Neuron (in vitro differentiated cells): ENCODE measurements at regions not wholly inside any gene's neighbourhood (a gene's known extent, or its start where the extent isn't known, plus 50 kb on each side); places are given as distances from the start of the nearest gene placed in this dataset.

Experiments
- H2AFZ ChIP-seq: one replicate; pipeline ENCODE4 v1.6.1; 2013; ENCODE audit warnings: low read depth, mild to moderate bottlenecking, inconsistent platforms, low read length, moderate library complexity
- H3K27me3 ChIP-seq: one replicate; pipeline ENCODE4 v1.6.1; 2013; ENCODE audit warnings: low read length; ENCODE audit not compliant: insufficient read depth
- H3K36me3 ChIP-seq: one replicate; pipeline ENCODE4 v1.6.1; 2013; ENCODE audit warnings: low read length; ENCODE audit not compliant: insufficient read depth
- H3K4me1 ChIP-seq: one replicate; pipeline ENCODE4 v1.6.1; 2013; ENCODE audit warnings: low read length; ENCODE audit not compliant: insufficient read depth
- H3K4me3 ChIP-seq: 2 replicates; pipeline ENCODE4 v1.5.1; 2013; ENCODE audit warnings: mild to moderate bottlenecking, low read length, moderate library complexity
- H3K9me3 ChIP-seq: one replicate; pipeline ENCODE4 v1.6.1; 2013; ENCODE audit warnings: low read length

DNA sequence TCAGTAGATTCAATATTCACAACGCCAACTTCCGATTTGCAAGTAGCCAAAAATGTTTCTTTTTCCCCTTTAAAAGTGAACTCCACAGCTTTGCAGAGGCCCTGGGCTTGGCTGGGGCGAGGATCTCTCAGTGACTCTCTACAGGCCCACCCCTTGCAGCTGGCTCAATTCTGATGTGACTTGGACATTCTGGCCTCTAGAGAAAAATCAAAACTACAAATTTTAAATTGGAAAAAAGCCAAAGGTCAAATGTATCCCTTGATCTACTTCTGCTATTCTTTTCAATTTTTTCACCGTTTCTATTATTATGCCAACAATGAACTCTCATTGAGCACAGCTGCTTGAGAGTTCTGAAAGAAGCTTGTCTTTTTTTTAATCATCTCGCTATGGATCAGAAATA lies 245.9 kb upstream of the HS3ST5 start:
- Histone ChIP-seq H3K9me3 (no peaks in the 10 kb centered on the region), H2AFZ (no peak overlapping the region), H3K4me1 (no peaks in the 10 kb centered on the region), H3K4me3 (no peak overlapping the region), H3K36me3 (no peaks in the 10 kb centered on the region), H3K27me3 (no peaks in the 10 kb centered on the region)

DNA sequence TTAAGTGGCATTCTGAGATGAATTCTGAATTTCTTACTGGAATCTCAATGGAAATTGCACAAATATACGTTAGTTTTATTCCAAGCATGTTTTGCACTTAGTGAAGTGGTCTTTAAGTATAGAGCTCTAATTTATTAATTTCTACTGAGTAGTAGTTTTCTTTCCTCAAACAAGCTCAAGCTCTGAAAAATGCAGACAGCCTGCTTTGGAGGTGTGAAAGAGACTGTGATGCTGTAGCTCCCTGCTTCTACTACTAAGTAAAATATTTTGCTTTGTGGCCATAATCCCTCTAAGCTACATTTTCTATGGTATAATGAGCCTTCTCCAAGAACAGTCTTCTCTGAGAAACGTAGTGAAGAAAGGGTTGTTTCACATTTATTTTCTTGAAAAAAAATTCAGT lies 243.5 kb upstream of the HS3ST5 start:
- Histone ChIP-seq H2AFZ (no peak overlapping the region), H3K4me1 (no peaks in the 10 kb centered on the region), H3K36me3 (no peaks in the 10 kb centered on the region), H3K9me3 (no peaks in the 10 kb centered on the region), H3K4me3 (no peak overlapping the region), H3K27me3 (no peaks in the 10 kb centered on the region)

GRCh38 chr6:114581293-114581692 lies 238.5 kb upstream of the HS3ST5 start:
- no peaks in the 10 kb centered on the region for H3K9me3 ChIP-seq
- H3K4me1 ChIP-seq, result no peaks in the 10 kb centered on the region
- H3K27me3 ChIP-seq, result no peaks in the 10 kb centered on the region
- no peak overlapping the region for H2AFZ ChIP-seq
- no peak overlapping the region for H3K4me3 ChIP-seq
- H3K36me3 ChIP-seq, result no peaks in the 10 kb centered on the region

GRCh38 chr6:114580882-114581281 lies 238.1 kb upstream of the HS3ST5 start:
- Histone ChIP-seq H3K4me3 (no peak overlapping the region), H3K4me1 (no peaks in the 10 kb centered on the region), H3K36me3 (no peaks in the 10 kb centered on the region), H3K9me3 (no peaks in the 10 kb centered on the region), H2AFZ (no peak overlapping the region), H3K27me3 (no peaks in the 10 kb centered on the region)

GRCh38 chr6:114579486-114579885 lies 236.7 kb upstream of the HS3ST5 start:
- H2AFZ ChIP-seq, result no peak overlapping the region
- no peaks in the 10 kb centered on the region for H3K36me3 ChIP-seq
- H3K4me1 ChIP-seq, result no peaks in the 10 kb centered on the region
- no peaks in the 10 kb centered on the region for H3K9me3 ChIP-seq
- no peak overlapping the region for H3K4me3 ChIP-seq
- H3K27me3 ChIP-seq, result no peaks in the 10 kb centered on the region

DNA sequence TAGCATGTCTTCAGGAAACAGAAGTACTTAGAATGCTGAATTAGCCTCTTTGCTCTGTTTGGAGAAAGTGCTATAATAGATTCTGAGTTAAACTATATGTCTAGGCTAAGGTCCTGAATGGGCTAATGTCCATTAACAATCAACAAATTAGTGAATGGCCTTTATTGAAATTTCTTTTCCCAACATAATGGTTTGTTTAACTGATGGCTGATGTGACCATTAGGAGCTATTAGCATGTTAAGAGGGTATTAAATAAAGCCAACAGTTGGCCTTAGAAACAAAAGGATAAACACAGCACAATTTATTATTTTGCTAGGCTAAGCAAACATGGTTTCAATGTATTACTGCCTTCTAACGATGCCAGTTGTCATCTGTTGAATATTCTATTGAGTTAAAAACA lies 234.3 kb upstream of the HS3ST5 start:
- no peak overlapping the region for H2AFZ ChIP-seq
- H3K36me3 ChIP-seq, result no peaks in the 10 kb centered on the region
- no peaks in the 10 kb centered on the region for H3K27me3 ChIP-seq
- H3K9me3 ChIP-seq, result no peaks in the 10 kb centered on the region
- H3K4me1 ChIP-seq, result no peaks in the 10 kb centered on the region
- H3K4me3 ChIP-seq, result no peak overlapping the region

- Histone ChIP-seq H3K36me3 (no peaks in the 10 kb centered on the region), H3K4me1 (no peaks in the 10 kb centered on the region), H3K9me3 (no peaks in the 10 kb centered on the region), H3K4me3 (no peak overlapping the region), H3K27me3 (no peaks in the 10 kb centered on the region), H2AFZ (no peak overlapping the region)
These were observed 233.5 kb upstream of the HS3ST5 start for GRCh38 chr6:114576330-114576729.

GRCh38 chr6:114569669-114570068 lies 226.8 kb upstream of the HS3ST5 start:
- no peaks in the 10 kb centered on the region for H3K36me3 ChIP-seq
- H2AFZ ChIP-seq, result no peak overlapping the region

GRCh38 chr6:114564302-114564933 lies 221.6 kb upstream of the HS3ST5 start:
- Histone ChIP-seq H2AFZ (no peak overlapping the region), H3K36me3 (no peaks in the 10 kb centered on the region), H3K4me3 (no peak overlapping the region), H3K9me3 (no peaks in the 10 kb centered on the region), H3K27me3 (no peaks in the 10 kb centered on the region), H3K4me1 (no peaks in the 10 kb centered on the region)

More at GRCh38 chr6:114569669-114570068, 226.8 kb upstream of the HS3ST5 start:
- Histone ChIP-seq H3K4me3 (no peak overlapping the region), H3K9me3 (no peaks in the 10 kb centered on the region), H3K27me3 (no peaks in the 10 kb centered on the region), H3K4me1 (no peaks in the 10 kb centered on the region)

- Histone ChIP-seq H3K9me3 (no peaks in the 10 kb centered on the region), H2AFZ (no peak overlapping the region), H3K27me3 (no peaks in the 10 kb centered on the region), H3K36me3 (no peaks in the 10 kb centered on the region), H3K4me3 (no peak overlapping the region), H3K4me1 (no peaks in the 10 kb centered on the region)
These were observed 216.6 kb upstream of the HS3ST5 start for GRCh38 chr6:114559419-114559818.

- Histone ChIP-seq H3K36me3 (no peaks in the 10 kb centered on the region), H3K4me3 (no peak overlapping the region), H3K27me3 (no peaks in the 10 kb centered on the region), H2AFZ (no peak overlapping the region), H3K9me3 (no peaks in the 10 kb centered on the region), H3K4me1 (no peaks in the 10 kb centered on the region)
These were observed 215.3 kb upstream of the HS3ST5 start for GRCh38 chr6:114558153-114558552.

GRCh38 chr6:114556846-114557488 lies 214.1 kb upstream of the HS3ST5 start:
- no peaks in the 10 kb centered on the region for H3K4me1 ChIP-seq
- no peaks in the 10 kb centered on the region for H3K9me3 ChIP-seq
- no peak overlapping the region for H2AFZ ChIP-seq
- H3K4me3 ChIP-seq, result no peak overlapping the region
- no peaks in the 10 kb centered on the region for H3K36me3 ChIP-seq
- H3K27me3 ChIP-seq, result no peaks in the 10 kb centered on the region

DNA sequence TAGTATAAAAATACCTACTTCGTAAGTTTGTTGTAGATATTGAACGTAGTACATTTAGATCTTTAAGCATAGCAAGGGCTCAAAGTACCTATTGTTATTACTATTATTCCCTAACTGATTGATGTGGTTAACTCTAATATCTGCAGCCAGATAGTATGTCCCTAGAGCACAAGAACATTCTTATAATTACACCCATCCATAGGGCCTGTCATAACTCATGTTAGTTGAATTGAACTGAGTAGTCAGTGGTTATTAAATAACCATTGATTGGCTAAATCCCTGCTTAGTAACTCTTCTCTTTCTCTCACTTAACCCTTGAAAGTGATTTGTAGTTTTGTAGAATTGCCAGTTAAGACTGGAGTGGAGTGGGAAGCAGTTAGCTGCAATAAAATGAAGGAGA lies 207.5 kb upstream of the HS3ST5 start:
- Histone ChIP-seq H2AFZ (no peak overlapping the region), H3K9me3 (no peaks in the 10 kb centered on the region), H3K4me3 (no peak overlapping the region), H3K27me3 (no peaks in the 10 kb centered on the region), H3K36me3 (no peaks in the 10 kb centered on the region), H3K4me1 (no peaks in the 10 kb centered on the region)

GRCh38 chr6:114543696-114544095 lies 200.9 kb upstream of the HS3ST5 start:
- no peak overlapping the region for H3K4me3 ChIP-seq
- H3K36me3 ChIP-seq, result no peaks in the 10 kb centered on the region
- no peaks in the 10 kb centered on the region for H3K9me3 ChIP-seq
- no peaks in the 10 kb centered on the region for H3K27me3 ChIP-seq
- no peak overlapping the region for H2AFZ ChIP-seq
- H3K4me1 ChIP-seq, result no peaks in the 10 kb centered on the region
